ENCODE measurements at regions not wholly inside any gene's neighbourhood (a gene's known extent, or its start where the extent isn't known, plus 50 kb on each side); places are given as distances from the start of the nearest gene placed in this dataset.

- no peak for TF ChIP-seq CTCF (IDR thresholded peaks at IDR 0.05; ENCODE audit: extremely low read depth in 1 of 2, insufficient read depth in 1 of 2, low read depth in 1 of 2, low read length in 2 of 2)
- no peak for TF ChIP-seq EZH2 (IDR thresholded peaks at IDR 0.05; ENCODE audit: borderline replicate concordance, low read depth, low read length, severe bottlenecking)
- TF ChIP-seq MYC (IDR thresholded peaks at IDR 0.05; ENCODE audit: low read depth, low read length) = no peak
- TF ChIP-seq POLR2A (IDR thresholded peaks at IDR 0.05; ENCODE audit: low read depth, low read length) = no peak
- no peak for TF ChIP-seq POLR2AphosphoS5 (IDR thresholded peaks at IDR 0.05; ENCODE audit: insufficient read depth, low read depth, low read length)
- TF ChIP-seq JUN (IDR thresholded peaks at IDR 0.05; ENCODE audit: borderline replicate concordance, insufficient read depth, insufficient read length, low read depth) = no peak
- TF ChIP-seq MAX (IDR thresholded peaks at IDR 0.05; ENCODE audit: insufficient read depth, insufficient read length) = no peak
- no peak for TF ChIP-seq FOS (IDR thresholded peaks at IDR 0.05; ENCODE audit: borderline replicate concordance, insufficient read depth, low read length)
- TF ChIP-seq GATA2 (IDR thresholded peaks at IDR 0.05; ENCODE audit: insufficient read depth, insufficient read length, low read depth, low read length) = no peak
Measured at GRCh38 chr13:21980049-21980448, 309.2 kb downstream of the FGF9 start.

Data from endothelial cell of umbilical vein (primary cell).